Body of pancreas (tissue), 4 donors: ENCODE measurements at regions not wholly inside any gene's neighbourhood (a gene's known extent, or its start where the extent isn't known, plus 50 kb on each side); places are given as distances from the start of the nearest gene placed in this dataset.

Source experiments
- CTCF ChIP-seq, 7 experiments: fragments of 450-650 bp in 4 of 7; fragments of 200-600 bp in 3 of 7; sonication (generic) in 3 of 7; IDR thresholded peaks; one replicate each; pipeline ENCODE4 v1.5.1; 2016 to 2019; ENCODE audit warnings: antibody characterized with exemption in 7 of 7
- POLR2A ChIP-seq, 3 donors: fragments of 450-650 bp; IDR thresholded peaks; one replicate each; pipeline ENCODE4 v1.6.1; 2016; ENCODE audit warnings: antibody characterized with exemption in 3 of 3, mild to moderate bottlenecking in 2 of 3

- TF ChIP-seq CTCF (IDR thresholded peaks at IDR 0.05), result no peak
- TF ChIP-seq POLR2A (IDR thresholded peaks at IDR 0.05), result no peak
These were observed 930.7 kb upstream of the CELF4 start for GRCh38 chr18:38496222-38496793.
